GM21825 (cell line): ENCODE measurements at regions not wholly inside any gene's neighbourhood (a gene's known extent, or its start where the extent isn't known, plus 50 kb on each side); places are given as distances from the start of the nearest gene placed in this dataset.
"Not testable (repeated sequence)": the region's sequence is repeated elsewhere in the genome, so short reads cannot be mapped to it uniquely, and the experiment has no call there.

Source experiments
- ATAC-seq: cut with Tn5 transposase; IDR thresholded peaks from one replicate; pipeline ENCODE4 v1.9.1; 2021; ENCODE audit warnings: mild to moderate bottlenecking, moderate library complexity; ENCODE audit not compliant: unreplicated experiment

- ATAC-seq: no peak
Observed at GRCh38 chr2:83990636-83991035, 468.4 kb downstream of the SUCLG1 start.

GRCh38 chr2:83976628-83977027 lies 482.5 kb downstream of the SUCLG1 start:
- ATAC-seq: not testable (repeated sequence)

- no peak for ATAC-seq
Observed at GRCh38 chr2:83972128-83972527, 487.0 kb downstream of the SUCLG1 start.

- ATAC-seq: no peak
Observed at GRCh38 chr2:83971547-83971946, 487.5 kb downstream of the SUCLG1 start.

- ATAC-seq: no peak
Observed at GRCh38 chr2:83970217-83970929, 488.7 kb downstream of the SUCLG1 start.

GRCh38 chr2:83969085-83969484 lies 490.0 kb downstream of the SUCLG1 start:
- no peak for ATAC-seq

GRCh38 chr2:83967854-83968253 lies 491.2 kb downstream of the SUCLG1 start:
- no peak for ATAC-seq

GRCh38 chr2:83966946-83967345 lies 492.1 kb downstream of the SUCLG1 start:
- not testable (repeated sequence) for ATAC-seq

- no peak for ATAC-seq
Observed at GRCh38 chr2:83961512-83961911, 497.6 kb downstream of the SUCLG1 start.

- ATAC-seq: no peak
Observed at GRCh38 chr2:83960371-83960770, 498.7 kb downstream of the SUCLG1 start.

- no peak for ATAC-seq
Observed at GRCh38 chr2:83959266-83959665, 499.8 kb downstream of the SUCLG1 start.

GRCh38 chr2:83956991-83957390 lies 502.1 kb downstream of the SUCLG1 start:
- ATAC-seq: no peak

- no peak for ATAC-seq
Observed at GRCh38 chr2:83953697-83954096, 505.4 kb downstream of the SUCLG1 start.

- no peak for ATAC-seq
Observed at GRCh38 chr2:83951378-83951947, 507.6 kb downstream of the SUCLG1 start.

- no peak for ATAC-seq
Observed at GRCh38 chr2:83949361-83949760, 509.7 kb downstream of the SUCLG1 start.

- ATAC-seq: no peak
Observed at GRCh38 chr2:83944191-83944590, 514.9 kb downstream of the SUCLG1 start.

GRCh38 chr2:83943265-83943664 lies 515.8 kb downstream of the SUCLG1 start:
- no peak for ATAC-seq

- no peak for ATAC-seq
Observed at GRCh38 chr2:83941886-83942285, 517.2 kb downstream of the SUCLG1 start.

GRCh38 chr2:83933749-83934148 lies 525.3 kb downstream of the SUCLG1 start:
- no peak for ATAC-seq

GRCh38 chr2:83923531-83923930 lies 535.5 kb downstream of the SUCLG1 start:
- ATAC-seq: no peak

GRCh38 chr2:83916559-83916958 lies 542.5 kb downstream of the SUCLG1 start:
- no peak for ATAC-seq

- ATAC-seq: no peak
Observed at GRCh38 chr2:83915381-83915780, 543.7 kb downstream of the SUCLG1 start.

GRCh38 chr2:83908750-83909149 lies 550.3 kb downstream of the SUCLG1 start:
- ATAC-seq: no peak
